Coronary artery (tissue), 2 donors: ENCODE measurements at regions not wholly inside any gene's neighbourhood (a gene's known extent, or its start where the extent isn't known, plus 50 kb on each side); places are given as distances from the start of the nearest gene placed in this dataset.

ENCODE experiments used
- DNase-seq: peaks from one replicate; pipeline ENCODE4 v3.0.0-alpha.2; 2017; ENCODE audit warnings: low spot score
- H3K27ac ChIP-seq, 2 donors: fragments of 200-600 bp; sonication (generic); one replicate each; pipeline ENCODE4 v1.5.1; 2016 to 2019
- H3K4me3 ChIP-seq: fragments of 200-600 bp; sonication (generic); 2 replicates; pipeline ENCODE4 v1.5.1; 2016; ENCODE audit warnings: mild to moderate bottlenecking, moderate library complexity
- CTCF ChIP-seq: fragments of 200-600 bp; sonication (generic); IDR thresholded peaks from one replicate; pipeline ENCODE4 v1.5.1; 2019; ENCODE audit warnings: antibody characterized with exemption

DNA sequence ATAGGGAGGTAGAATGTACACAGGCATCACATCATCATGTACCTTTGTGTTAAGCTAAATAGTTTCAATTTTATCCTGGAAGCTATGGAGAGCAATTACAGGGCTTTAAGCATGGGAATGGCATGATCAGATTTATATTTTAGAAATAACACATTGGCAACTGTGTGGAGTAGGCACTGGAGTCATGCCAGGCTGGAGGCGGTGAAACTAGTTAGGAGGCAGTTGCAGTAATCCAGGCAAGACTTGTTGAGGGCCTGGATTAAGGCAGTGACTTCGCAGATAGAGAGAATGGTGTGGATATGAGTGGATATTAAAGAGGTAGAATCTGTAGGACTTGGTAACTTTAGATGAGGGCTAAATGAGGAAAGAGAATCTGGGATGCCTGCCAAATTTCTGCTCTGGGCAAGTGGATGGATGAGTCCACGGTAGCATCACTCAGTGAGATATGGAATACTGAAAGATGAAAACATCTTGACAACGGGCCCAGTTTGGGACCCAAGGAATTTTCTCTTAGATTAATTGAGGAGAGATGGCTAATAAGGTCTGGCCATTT lies 506.2 kb downstream of the FGF9 start:
- no peak overlapping the region for H3K27ac ChIP-seq
- TF ChIP-seq CTCF, result no peak
- no peak for DNase-seq
- H3K4me3 ChIP-seq, result no peak overlapping the region

DNA sequence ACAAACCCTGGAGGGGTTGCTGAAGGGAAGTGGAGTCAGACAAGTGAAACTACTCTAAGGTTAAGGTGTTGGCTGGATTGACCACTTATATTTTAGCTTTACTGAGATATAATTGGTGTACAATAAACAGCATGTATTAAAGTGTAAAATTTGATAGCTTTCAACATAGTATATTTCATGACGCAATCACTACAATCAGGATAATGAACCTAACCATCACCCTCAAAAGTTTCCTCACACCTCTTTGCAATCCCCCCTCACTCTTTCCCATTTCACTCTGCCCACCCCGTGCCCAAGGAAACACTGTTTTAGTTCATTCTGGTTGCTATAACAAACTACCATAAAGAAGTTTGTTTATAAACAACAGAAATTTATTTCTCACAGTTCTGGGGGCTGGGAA lies 508.0 kb downstream of the FGF9 start:
- no peak for DNase-seq
- Histone ChIP-seq H3K4me3 (no peak overlapping the region), H3K27ac (no peak overlapping the region)
- TF ChIP-seq CTCF, result no peak

- Histone ChIP-seq H3K27ac (no peak overlapping the region), H3K4me3 (no peak overlapping the region)
- no peak for TF ChIP-seq CTCF
- DNase-seq, result no peak
Observed at GRCh38 chr13:22187329-22187728, 516.5 kb downstream of the FGF9 start.

- TF ChIP-seq CTCF, result no peak
- no peak for DNase-seq
- no peak overlapping the region for H3K27ac ChIP-seq
- no peak overlapping the region for H3K4me3 ChIP-seq
Observed at GRCh38 chr13:22189176-22190048, 518.5 kb downstream of the FGF9 start.

- DNase-seq, result no peak
- TF ChIP-seq CTCF, result no peak
- H3K4me3 ChIP-seq, result no peak overlapping the region
- H3K27ac ChIP-seq, result no peak overlapping the region
Observed at GRCh38 chr13:22193070-22193469, 522.2 kb downstream of the FGF9 start.

- TF ChIP-seq CTCF, result no peak
- no peak for DNase-seq
- no peak overlapping the region for H3K4me3 ChIP-seq
- no peak overlapping the region for H3K27ac ChIP-seq
Observed at GRCh38 chr13:22194106-22194805, 523.4 kb downstream of the FGF9 start.
